HG03565 (cell line): ENCODE measurements at regions not wholly inside any gene's neighbourhood (a gene's known extent, or its start where the extent isn't known, plus 50 kb on each side); places are given as distances from the start of the nearest gene placed in this dataset.
"Not testable (repeated sequence)": the region's sequence is repeated elsewhere in the genome, so short reads cannot be mapped to it uniquely, and the experiment has no call there.

ENCODE experiments used
- ATAC-seq: cut with Tn5 transposase; IDR thresholded peaks from one replicate; pipeline ENCODE4 v1.9.1; 2021; ENCODE audit warnings: mild to moderate bottlenecking, moderate library complexity; ENCODE audit not compliant: unreplicated experiment

GRCh38 chr3:86378829-86379228 is 612.1 kb downstream of the VGLL3 start:
- no peak for ATAC-seq

GRCh38 chr3:86335566-86335965 is 655.4 kb downstream of the VGLL3 start:
- not testable (repeated sequence) for ATAC-seq

DNA sequence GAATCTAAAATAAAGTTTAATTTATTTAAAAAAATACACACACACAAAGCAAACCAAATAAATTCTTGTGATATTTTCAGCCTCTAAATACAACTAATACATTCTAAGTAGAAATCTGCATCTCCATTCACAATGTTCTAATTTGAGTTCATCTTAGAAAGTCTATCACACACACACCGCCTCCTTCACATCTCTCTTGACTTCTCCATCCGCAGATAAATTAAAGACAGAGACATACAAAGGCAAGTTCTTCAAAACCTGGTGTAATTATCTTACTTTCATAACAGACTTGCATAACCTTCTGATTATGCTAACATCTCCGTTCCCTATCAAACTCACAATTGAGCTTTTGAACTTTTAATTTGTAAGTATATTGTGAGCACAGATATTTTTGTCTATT is 657.3 kb downstream of the VGLL3 start:
- ATAC-seq, result no peak

DNA sequence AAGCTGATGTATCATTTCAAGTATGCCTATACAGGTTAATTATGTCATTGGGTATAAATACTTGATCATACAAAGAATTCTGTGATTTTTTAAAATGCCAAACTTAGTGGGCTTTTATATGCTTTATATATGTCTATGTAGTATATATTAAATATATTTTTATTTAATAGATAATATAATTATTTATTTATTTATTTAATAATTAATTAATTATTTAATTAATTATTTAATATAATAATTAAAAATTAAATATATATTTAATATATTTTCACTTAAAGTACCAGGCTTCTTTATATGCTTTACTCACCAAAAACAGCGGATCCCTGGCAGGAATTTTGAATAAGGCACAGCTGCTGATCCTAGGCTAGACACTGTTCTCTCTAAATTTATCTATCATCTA is 687.0 kb downstream of the VGLL3 start:
- ATAC-seq, result no peak

- ATAC-seq, result no peak
Observed at GRCh38 chr3:86282106-86282787, 708.7 kb downstream of the VGLL3 start.

DNA sequence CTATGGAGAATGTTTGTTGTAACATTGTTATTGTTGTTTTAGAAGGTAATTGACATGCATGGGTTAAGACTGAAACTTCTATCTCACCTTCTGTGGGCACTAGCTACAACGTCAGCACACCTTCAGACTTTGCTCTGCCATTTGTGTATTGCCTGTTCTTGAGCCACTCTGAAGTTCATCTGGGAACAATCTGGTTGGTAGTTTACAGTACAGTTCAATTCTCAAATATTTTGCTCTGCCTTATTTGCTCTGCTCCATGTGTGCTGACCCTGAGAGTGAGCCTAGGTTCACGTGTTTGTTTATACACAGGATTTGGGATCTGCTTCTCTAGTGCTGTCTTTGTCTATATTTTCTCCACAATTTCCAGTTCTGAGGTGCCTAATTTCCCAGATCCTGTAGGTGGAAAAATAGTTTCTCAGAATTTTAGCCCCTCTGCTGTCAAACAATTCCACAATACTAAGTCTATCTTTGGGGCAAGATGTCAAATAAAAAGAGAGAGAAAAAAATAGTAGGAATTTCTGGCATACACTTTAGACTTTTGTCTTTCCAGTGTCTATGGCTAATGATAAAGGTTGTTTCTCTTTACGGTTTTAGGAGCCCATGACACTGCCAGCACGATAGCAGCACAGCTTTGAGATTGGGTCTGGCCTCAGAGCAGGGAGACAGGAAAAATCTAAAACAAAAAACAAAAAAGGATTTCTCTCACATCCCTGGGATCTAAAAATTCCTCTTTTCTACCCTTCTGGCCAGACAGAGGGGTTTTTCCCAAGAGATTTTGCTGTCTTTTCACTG is 721.4 kb downstream of the VGLL3 start:
- no peak for ATAC-seq

- ATAC-seq, result no peak
Observed at GRCh38 chr3:86257955-86258641, 732.9 kb downstream of the VGLL3 start.

DNA sequence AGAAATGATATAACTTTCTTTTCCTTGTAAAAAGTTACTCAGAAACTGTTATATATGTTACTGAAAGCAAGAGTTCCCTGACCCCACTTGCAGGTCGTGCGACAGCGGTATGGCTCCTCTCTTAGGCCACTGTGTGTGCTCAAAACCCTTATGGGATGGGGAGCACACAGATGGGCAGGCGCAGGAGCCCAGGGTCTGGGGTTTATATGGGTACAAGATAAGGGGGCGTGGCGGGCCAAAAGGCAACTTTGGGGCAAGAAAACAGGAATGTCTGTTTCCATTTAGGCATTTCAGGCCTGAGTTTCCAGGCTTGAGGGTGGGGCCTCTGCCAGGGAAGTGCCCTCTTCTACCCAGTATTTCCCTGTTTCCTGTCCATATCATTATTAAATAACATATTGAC is 736.5 kb downstream of the VGLL3 start:
- no peak for ATAC-seq

DNA sequence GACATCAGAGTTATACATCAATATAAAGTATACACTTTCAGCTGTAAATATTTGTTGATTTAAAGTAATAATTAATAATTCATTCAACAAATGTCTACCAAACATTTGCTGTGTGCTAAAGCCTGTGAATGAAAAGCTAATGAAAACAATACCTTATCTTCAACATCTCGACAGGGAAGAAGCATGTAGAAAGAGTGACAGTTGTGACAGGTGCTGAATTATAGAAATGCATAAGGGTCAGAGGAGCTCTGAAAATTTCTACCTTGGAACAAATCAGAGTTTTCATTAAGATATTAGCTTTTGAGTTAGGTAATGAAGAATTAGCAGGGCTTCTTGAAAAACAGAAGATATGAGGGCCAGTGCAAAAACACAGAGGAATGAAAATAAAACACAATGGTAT is 739.2 kb downstream of the VGLL3 start:
- no peak for ATAC-seq

DNA sequence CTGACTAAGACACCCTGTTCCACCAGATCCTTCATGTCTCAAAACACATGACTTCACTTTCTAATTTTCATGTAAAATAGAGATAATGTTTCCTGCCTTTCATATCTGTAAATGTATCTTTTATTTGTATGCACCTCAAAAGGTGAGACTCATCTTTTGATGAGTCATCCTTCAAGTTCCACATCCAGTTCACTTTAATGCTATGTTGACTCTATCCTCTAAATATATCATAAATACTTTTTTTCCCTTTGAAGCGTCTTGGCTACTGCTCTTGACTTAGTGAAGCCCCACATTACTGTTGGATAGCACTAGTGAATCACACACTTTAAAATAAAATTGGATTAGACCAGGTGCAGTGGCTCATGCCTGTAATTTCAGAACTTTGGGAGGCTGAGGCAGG is 741.1 kb downstream of the VGLL3 start:
- ATAC-seq, result no peak

GRCh38 chr3:86245360-86245759 is 745.6 kb downstream of the VGLL3 start:
- ATAC-seq, result no peak

GRCh38 chr3:86244905-86245304 is 746.0 kb downstream of the VGLL3 start:
- no peak for ATAC-seq

DNA sequence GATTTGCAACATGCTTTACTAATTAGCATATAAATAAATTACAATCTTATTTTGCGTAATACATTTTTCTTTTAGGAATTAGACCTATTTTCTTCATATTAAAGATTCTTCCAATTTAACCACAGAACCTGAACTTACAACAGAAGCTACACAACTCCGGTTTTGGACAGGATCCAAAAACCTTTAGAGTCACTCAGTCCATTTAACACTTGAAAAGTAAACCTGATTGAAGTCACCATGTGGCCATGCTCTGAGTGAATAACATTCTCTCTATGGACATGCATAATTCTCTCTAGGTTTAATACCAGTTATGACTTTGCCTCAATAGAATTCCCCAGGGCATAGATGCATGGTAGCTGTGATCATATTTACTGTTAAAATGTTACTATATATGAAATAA is 751.0 kb downstream of the VGLL3 start:
- no peak for ATAC-seq

- ATAC-seq, result no peak
Observed at GRCh38 chr3:86234506-86235254, 756.3 kb downstream of the VGLL3 start.

GRCh38 chr3:86230762-86231161 is 760.2 kb downstream of the VGLL3 start:
- ATAC-seq, result no peak

DNA sequence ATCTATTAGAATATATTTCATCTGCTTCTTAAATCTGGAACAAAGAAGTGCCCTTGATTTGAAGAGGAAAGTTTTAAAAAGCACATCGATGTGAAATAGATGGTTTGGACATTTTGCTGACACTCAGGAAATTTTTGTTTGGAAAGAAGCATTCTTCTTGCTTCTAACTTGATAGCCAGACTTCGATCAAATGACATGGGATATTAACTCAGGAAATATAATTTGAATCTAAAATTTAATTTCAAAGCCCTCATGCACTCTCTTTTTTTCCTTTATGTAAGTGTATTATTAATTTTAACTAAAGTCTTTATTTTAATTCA is 761.2 kb downstream of the VGLL3 start:
- ATAC-seq, result no peak

- no peak for ATAC-seq
Observed at GRCh38 chr3:86229086-86229774, 761.7 kb downstream of the VGLL3 start.

DNA sequence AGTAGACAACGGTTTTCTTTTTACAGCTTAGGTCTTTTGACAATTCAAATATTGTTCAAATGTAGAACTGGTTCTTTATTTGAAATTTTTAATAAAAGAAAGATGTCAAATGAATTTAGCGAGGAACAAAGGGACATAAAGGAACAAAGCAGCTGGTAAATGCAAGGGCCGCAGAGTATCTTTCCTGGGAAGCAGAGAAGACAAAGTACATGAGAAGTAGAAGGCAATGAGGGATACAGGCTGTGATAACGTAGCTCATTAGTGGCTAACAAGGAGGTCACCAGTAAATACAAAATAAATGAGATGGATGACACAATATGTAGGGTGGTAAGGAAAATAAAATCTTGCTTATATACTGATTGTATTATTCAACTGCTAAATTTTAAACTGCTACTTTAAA is 762.8 kb downstream of the VGLL3 start:
- ATAC-seq, result no peak

DNA sequence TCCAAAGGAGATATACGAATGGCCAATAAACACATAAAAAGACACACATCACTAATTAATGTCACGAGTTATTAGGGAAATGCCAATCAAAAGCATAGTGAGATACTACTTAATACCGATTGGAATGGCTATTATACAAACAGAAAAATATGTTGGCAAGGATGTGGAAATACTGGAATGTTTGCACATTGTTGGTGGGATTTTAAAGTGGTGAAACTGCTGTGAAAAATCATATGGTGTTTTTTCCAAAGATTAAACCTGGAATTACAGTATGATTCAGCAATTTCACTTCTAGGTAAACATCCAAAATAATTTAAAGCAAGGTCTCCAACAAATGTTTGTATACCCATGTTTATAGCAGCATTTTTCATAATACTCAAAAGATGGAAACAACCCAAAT is 765.5 kb downstream of the VGLL3 start:
- ATAC-seq, result no peak

- no peak for ATAC-seq
Observed at GRCh38 chr3:86221601-86222000, 769.3 kb downstream of the VGLL3 start.

DNA sequence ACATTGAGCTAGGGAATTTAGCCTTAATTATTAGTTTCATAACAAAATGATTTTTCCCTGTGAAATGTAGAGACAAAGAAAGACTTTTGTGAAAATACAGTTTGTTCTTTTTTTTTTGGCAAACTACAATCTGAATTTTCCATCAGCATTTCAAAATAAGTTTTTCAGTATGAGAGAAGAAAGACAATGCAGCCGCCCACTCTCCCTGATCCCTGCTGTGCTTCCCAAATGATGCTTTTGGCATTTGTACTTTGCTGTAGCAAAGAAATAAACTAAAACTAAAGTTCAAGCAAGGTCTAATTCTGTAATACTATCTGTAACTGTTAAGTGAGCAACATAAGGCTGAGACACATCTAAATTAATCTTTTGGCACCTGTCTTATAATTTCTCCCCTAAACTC is 782.2 kb downstream of the VGLL3 start:
- ATAC-seq, result no peak
